SK-N-SH treated with all-trans-retinoic acid at 6 μM for 48 hours (cell line): ENCODE measurements at regions not wholly inside any gene's neighbourhood (a gene's known extent, or its start where the extent isn't known, plus 50 kb on each side); places are given as distances from the start of the nearest gene placed in this dataset.

Experiments used
- ATAC-seq: fragments of 200-7000 bp; cut with Tn5 transposase; 3 replicates; pipeline ENCODE4 v1.9.1; 2020; ENCODE audit warnings: mild to moderate bottlenecking, moderate library complexity
- ARNTL ChIP-seq: fragments of 450-650 bp; formaldehyde crosslinking; IDR thresholded peaks from 2 replicates; pipeline ENCODE4 v1.5.0; 2020; ENCODE audit warnings: low read depth, mild to moderate bottlenecking, moderate library complexity, borderline replicate concordance
- CSDC2 ChIP-seq: fragments of 250-450 bp; sonication (Bioruptor Pico); IDR thresholded peaks from 2 replicates; pipeline ENCODE4 v1.5.0; 2020; ENCODE audit warnings: mild to moderate bottlenecking, moderate library complexity
- ESRRG ChIP-seq: fragments of 250-450 bp; sonication (Bioruptor Pico); IDR thresholded peaks from 2 replicates; pipeline ENCODE4 v1.6.1; 2021; ENCODE audit warnings: mild to moderate bottlenecking
- GLIS3 ChIP-seq: fragments of 250-450 bp; sonication (Bioruptor Pico); IDR thresholded peaks from 2 replicates; pipeline ENCODE4 v1.5.0; 2020; ENCODE audit warnings: mild to moderate bottlenecking, moderate library complexity
- ISL1 ChIP-seq: fragments of 250-450 bp; sonication (Bioruptor Pico); IDR thresholded peaks from 2 replicates; pipeline ENCODE4 v2.1.2; 2022; ENCODE audit warnings: mild to moderate bottlenecking, moderate library complexity
- OSR1 ChIP-seq: fragments of 250-450 bp; sonication (Bioruptor Pico); IDR thresholded peaks from 2 replicates; pipeline ENCODE4 v1.8.0; 2022; ENCODE audit warnings: moderate library complexity, mild to moderate bottlenecking, inconsistent platforms
- PPARA ChIP-seq: fragments of 250-450 bp; sonication (Bioruptor Pico); IDR thresholded peaks from 2 replicates; pipeline ENCODE4 v1.5.0; 2020; ENCODE audit warnings: mild to moderate bottlenecking, borderline replicate concordance
- RARB ChIP-seq: fragments of 250-450 bp; sonication (Bioruptor Pico); IDR thresholded peaks from 2 replicates; pipeline ENCODE4 v1.8.0; 2021; ENCODE audit warnings: mild to moderate bottlenecking, moderate library complexity
- SNAI2 ChIP-seq: fragments of 250-450 bp; sonication (Bioruptor Pico); IDR thresholded peaks from 2 replicates; pipeline ENCODE4 v1.5.0; 2020; ENCODE audit warnings: mild to moderate bottlenecking, moderate library complexity
- TCF4 ChIP-seq: fragments of 250-450 bp; sonication (Bioruptor Pico); IDR thresholded peaks from 2 replicates; pipeline ENCODE4 v1.8.0; 2021; ENCODE audit warnings: mild to moderate bottlenecking, moderate library complexity, borderline replicate concordance
- ZFP30 ChIP-seq: fragments of 450-650 bp; formaldehyde crosslinking; IDR thresholded peaks from 2 replicates; pipeline ENCODE4 v1.5.0; 2022; ENCODE audit warnings: mild to moderate bottlenecking, moderate library complexity
- ZNF565 ChIP-seq: fragments of 450-650 bp; formaldehyde crosslinking; conservative IDR thresholded peaks from 2 replicates; pipeline ENCODE4 v1.5.0; 2020; ENCODE audit warnings: low read depth, mild to moderate bottlenecking, moderate library complexity
- ZNF70 ChIP-seq: fragments of 450-650 bp; formaldehyde crosslinking; IDR thresholded peaks from 2 replicates; pipeline ENCODE4 v1.5.0; 2020; ENCODE audit warnings: mild to moderate bottlenecking, moderate library complexity
- ZNF8 ChIP-seq: fragments of 450-650 bp; formaldehyde crosslinking; IDR thresholded peaks from 2 replicates; pipeline ENCODE4 v1.5.0; 2020; ENCODE audit warnings: mild to moderate bottlenecking, moderate library complexity
- TF ChIP-seq, protein P1 (sequence below): fragments of 250-450 bp; sonication (Bioruptor Pico); IDR thresholded peaks from 2 replicates; pipeline ENCODE4 v1.5.0; 2020; ENCODE audit warnings: mild to moderate bottlenecking, moderate library complexity
- TF ChIP-seq, protein P2 (sequence below): fragments of 250-450 bp; sonication (Bioruptor Pico); IDR thresholded peaks from 2 replicates; pipeline ENCODE4 v1.5.1; 2020; ENCODE audit warnings: low read depth, mild to moderate bottlenecking, moderate library complexity
- TF ChIP-seq, protein P3 (sequence below): fragments of 250-450 bp; sonication (Bioruptor Pico); IDR thresholded peaks from 2 replicates; pipeline ENCODE4 v1.8.0; 2020; ENCODE audit warnings: mild to moderate bottlenecking, moderate library complexity, borderline replicate concordance
- TF ChIP-seq, protein P4 (sequence below): fragments of 250-450 bp; sonication (Bioruptor Pico); IDR thresholded peaks from 2 replicates; pipeline ENCODE4 v1.8.0; 2021; ENCODE audit warnings: low read depth, mild to moderate bottlenecking, moderate library complexity, borderline replicate concordance
- TF ChIP-seq, protein P5 (sequence below): fragments of 250-450 bp; sonication (Bioruptor Pico); IDR thresholded peaks from 2 replicates; pipeline ENCODE4 v1.5.1; 2021; ENCODE audit warnings: mild to moderate bottlenecking, moderate library complexity

DNA sequence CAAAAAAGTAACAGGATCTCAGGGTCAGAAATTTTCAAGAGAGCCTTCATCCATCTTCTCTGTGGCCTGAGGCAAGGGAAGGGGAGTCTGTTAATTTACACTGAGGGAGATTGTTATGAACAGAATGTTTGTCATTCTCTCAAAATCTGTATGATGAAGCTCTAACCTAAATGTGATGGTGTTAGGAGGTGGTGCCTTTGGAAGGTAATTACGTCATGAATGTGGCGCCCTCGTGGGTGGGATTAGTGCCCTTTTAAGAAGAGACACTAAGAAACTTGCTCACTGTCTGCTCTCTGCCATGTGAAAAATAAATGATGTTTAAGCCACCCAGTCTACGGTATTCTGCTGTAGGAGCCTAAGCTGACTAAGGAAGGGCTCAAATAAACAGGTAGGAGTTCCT lies 521.6 kb downstream of the SNAPC1 start:
- ATAC-seq, result no peak
- TF ChIP-seq PPARA, result no peak
- no peak for TF ChIP-seq RARB (CRISPR knock-in tag)
- TF ChIP-seq, protein P1, sequence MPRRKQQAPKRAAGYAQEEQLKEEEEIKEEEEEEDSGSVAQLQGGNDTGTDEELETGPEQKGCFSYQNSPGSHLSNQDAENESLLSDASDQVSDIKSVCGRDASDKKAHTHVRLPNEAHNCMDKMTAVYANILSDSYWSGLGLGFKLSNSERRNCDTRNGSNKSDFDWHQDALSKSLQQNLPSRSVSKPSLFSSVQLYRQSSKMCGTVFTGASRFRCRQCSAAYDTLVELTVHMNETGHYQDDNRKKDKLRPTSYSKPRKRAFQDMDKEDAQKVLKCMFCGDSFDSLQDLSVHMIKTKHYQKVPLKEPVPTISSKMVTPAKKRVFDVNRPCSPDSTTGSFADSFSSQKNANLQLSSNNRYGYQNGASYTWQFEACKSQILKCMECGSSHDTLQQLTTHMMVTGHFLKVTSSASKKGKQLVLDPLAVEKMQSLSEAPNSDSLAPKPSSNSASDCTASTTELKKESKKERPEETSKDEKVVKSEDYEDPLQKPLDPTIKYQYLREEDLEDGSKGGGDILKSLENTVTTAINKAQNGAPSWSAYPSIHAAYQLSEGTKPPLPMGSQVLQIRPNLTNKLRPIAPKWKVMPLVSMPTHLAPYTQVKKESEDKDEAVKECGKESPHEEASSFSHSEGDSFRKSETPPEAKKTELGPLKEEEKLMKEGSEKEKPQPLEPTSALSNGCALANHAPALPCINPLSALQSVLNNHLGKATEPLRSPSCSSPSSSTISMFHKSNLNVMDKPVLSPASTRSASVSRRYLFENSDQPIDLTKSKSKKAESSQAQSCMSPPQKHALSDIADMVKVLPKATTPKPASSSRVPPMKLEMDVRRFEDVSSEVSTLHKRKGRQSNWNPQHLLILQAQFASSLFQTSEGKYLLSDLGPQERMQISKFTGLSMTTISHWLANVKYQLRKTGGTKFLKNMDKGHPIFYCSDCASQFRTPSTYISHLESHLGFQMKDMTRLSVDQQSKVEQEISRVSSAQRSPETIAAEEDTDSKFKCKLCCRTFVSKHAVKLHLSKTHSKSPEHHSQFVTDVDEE (CRISPR knock-in tag), result no peak
- TF ChIP-seq OSR1 (CRISPR knock-in tag), result no peak
- no peak for TF ChIP-seq ISL1
- TF ChIP-seq ZFP30 (CRISPR knock-in tag), result no peak
- TF ChIP-seq GLIS3 (CRISPR knock-in tag), result no peak
- TF ChIP-seq ZNF8 (CRISPR knock-in tag), result no peak
- TF ChIP-seq, protein P2, sequence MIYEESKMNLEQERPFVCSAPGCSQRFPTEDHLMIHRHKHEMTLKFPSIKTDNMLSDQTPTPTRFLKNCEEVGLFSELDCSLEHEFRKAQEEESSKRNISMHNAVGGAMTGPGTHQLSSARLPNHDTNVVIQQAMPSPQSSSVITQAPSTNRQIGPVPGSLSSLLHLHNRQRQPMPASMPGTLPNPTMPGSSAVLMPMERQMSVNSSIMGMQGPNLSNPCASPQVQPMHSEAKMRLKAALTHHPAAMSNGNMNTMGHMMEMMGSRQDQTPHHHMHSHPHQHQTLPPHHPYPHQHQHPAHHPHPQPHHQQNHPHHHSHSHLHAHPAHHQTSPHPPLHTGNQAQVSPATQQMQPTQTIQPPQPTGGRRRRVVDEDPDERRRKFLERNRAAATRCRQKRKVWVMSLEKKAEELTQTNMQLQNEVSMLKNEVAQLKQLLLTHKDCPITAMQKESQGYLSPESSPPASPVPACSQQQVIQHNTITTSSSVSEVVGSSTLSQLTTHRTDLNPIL (CRISPR knock-in tag), result no peak
- TF ChIP-seq SNAI2 (CRISPR knock-in tag), result no peak
- TF ChIP-seq ZNF565 (CRISPR knock-in tag), result no peak
- no peak for TF ChIP-seq CSDC2 (CRISPR knock-in tag)
- TF ChIP-seq, all 23 proteins: peak for 0

DNA sequence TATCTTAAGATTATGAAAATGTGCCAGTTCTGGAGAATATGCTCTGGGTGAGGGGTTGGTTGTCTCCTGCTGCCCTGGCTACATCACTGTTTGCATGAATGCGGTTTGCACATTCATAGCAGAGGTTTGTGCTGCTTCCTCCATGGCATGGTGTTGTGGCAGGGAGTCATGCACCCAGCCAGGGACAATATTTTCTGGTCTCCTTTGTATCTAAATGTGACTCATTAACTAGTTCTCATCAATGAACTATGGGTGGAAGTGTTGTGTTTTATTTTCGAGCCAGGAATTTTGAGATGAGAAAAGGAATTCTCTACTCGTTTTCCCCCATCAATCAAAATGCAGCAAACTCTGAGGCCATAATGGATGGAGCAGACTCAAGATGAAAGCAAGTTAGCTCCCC lies 527.3 kb downstream of the SNAPC1 start:
- TF ChIP-seq ESRRG (CRISPR knock-in tag) (no peak), ZFP30 (CRISPR knock-in tag) (no peak), RARB (CRISPR knock-in tag) (no peak), CSDC2 (CRISPR knock-in tag) (no peak), ZNF565 (CRISPR knock-in tag) (no peak), TCF4 (CRISPR knock-in tag) (no peak), ZNF70 (no peak), ZNF8 (CRISPR knock-in tag) (no peak), SNAI2 (CRISPR knock-in tag) (no peak), GLIS3 (CRISPR knock-in tag) (no peak), OSR1 (CRISPR knock-in tag) (no peak), ARNTL (CRISPR knock-in tag) (no peak), PPARA (no peak)
- TF ChIP-seq, protein P2 (CRISPR knock-in tag), result no peak
- TF ChIP-seq, protein P3, sequence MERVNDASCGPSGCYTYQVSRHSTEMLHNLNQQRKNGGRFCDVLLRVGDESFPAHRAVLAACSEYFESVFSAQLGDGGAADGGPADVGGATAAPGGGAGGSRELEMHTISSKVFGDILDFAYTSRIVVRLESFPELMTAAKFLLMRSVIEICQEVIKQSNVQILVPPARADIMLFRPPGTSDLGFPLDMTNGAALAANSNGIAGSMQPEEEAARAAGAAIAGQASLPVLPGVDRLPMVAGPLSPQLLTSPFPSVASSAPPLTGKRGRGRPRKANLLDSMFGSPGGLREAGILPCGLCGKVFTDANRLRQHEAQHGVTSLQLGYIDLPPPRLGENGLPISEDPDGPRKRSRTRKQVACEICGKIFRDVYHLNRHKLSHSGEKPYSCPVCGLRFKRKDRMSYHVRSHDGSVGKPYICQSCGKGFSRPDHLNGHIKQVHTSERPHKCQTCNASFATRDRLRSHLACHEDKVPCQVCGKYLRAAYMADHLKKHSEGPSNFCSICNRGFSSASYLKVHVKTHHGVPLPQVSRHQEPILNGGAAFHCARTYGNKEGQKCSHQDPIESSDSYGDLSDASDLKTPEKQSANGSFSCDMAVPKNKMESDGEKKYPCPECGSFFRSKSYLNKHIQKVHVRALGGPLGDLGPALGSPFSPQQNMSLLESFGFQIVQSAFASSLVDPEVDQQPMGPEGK (CRISPR knock-in tag), result no peak
- TF ChIP-seq, protein P4, sequence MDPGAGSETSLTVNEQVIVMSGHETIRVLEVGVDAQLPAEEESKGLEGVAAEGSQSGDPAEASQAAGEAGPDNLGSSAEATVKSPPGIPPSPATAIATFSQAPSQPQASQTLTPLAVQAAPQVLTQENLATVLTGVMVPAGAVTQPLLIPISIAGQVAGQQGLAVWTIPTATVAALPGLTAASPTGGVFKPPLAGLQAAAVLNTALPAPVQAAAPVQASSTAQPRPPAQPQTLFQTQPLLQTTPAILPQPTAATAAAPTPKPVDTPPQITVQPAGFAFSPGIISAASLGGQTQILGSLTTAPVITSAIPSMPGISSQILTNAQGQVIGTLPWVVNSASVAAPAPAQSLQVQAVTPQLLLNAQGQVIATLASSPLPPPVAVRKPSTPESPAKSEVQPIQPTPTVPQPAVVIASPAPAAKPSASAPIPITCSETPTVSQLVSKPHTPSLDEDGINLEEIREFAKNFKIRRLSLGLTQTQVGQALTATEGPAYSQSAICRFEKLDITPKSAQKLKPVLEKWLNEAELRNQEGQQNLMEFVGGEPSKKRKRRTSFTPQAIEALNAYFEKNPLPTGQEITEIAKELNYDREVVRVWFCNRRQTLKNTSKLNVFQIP (CRISPR knock-in tag), result no peak
- TF ChIP-seq, protein P1 (CRISPR knock-in tag), result no peak
- TF ChIP-seq, protein P5, sequence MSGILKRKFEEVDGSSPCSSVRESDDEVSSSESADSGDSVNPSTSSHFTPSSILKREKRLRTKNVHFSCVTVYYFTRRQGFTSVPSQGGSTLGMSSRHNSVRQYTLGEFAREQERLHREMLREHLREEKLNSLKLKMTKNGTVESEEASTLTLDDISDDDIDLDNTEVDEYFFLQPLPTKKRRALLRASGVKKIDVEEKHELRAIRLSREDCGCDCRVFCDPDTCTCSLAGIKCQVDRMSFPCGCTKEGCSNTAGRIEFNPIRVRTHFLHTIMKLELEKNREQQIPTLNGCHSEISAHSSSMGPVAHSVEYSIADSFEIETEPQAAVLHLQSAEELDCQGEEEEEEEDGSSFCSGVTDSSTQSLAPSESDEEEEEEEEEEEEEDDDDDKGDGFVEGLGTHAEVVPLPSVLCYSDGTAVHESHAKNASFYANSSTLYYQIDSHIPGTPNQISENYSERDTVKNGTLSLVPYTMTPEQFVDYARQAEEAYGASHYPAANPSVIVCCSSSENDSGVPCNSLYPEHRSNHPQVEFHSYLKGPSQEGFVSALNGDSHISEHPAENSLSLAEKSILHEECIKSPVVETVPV (CRISPR knock-in tag), result no peak
- ATAC-seq, result no peak
